Trophoblast cell (in vitro differentiated cells and primary cell): ENCODE measurements at regions not wholly inside any gene's neighbourhood (a gene's known extent, or its start where the extent isn't known, plus 50 kb on each side); places are given as distances from the start of the nearest gene placed in this dataset.

Source experiments
- DNase-seq, 2 donors: peaks; one replicate each; pipeline ENCODE4 v3.0.0-alpha.2; 2016
- H2AFZ ChIP-seq: 2 replicates; pipeline ENCODE4 v1.6.1; 2013; ENCODE audit warnings: low read length, moderate library complexity, mild to moderate bottlenecking; ENCODE audit not compliant: insufficient read depth, poor library complexity
- H2AK5ac ChIP-seq: 2 replicates; pipeline ENCODE4 v1.6.1; 2013; ENCODE audit warnings: mild to moderate bottlenecking, low read length
- H2BK120ac ChIP-seq: 2 replicates; pipeline ENCODE4 v1.6.1; 2013; ENCODE audit warnings: low read length, mild to moderate bottlenecking, moderate library complexity; ENCODE audit not compliant: insufficient read depth, poor library complexity
- H2BK12ac ChIP-seq: 2 replicates; pipeline ENCODE4 v1.6.1; 2013; ENCODE audit warnings: mild to moderate bottlenecking, low read length, moderate library complexity
- H2BK5ac ChIP-seq: 2 replicates; pipeline ENCODE4 v1.6.1; 2013; ENCODE audit warnings: low read length, low read depth, moderate library complexity, mild to moderate bottlenecking; ENCODE audit not compliant: poor library complexity
- H3K14ac ChIP-seq: 2 replicates; pipeline ENCODE4 v1.6.1; 2013; ENCODE audit warnings: mild to moderate bottlenecking, low read length
- H3K18ac ChIP-seq: 2 replicates; pipeline ENCODE4 v1.6.1; 2013; ENCODE audit warnings: mild to moderate bottlenecking, low read length
- H3K23ac ChIP-seq: 2 replicates; pipeline ENCODE4 v1.6.1; 2013; ENCODE audit warnings: low read length
- H3K27ac ChIP-seq: 2 replicates; pipeline ENCODE4 v1.5.1; 2013; ENCODE audit warnings: low read depth, mild to moderate bottlenecking, inconsistent platforms, low read length, moderate library complexity
- H3K27me3 ChIP-seq: 2 replicates; pipeline ENCODE4 v1.6.1; 2013; ENCODE audit warnings: inconsistent platforms, mild to moderate bottlenecking, low read length, moderate library complexity; ENCODE audit not compliant: insufficient read depth
- H3K36me3 ChIP-seq, 2 experiments: 1 replicate in 1 of 2; 2 replicates in 1 of 2; pipeline ENCODE4 v1.6.1; 2013; ENCODE audit warnings: low read length in 2 of 2, mild to moderate bottlenecking in 2 of 2, moderate library complexity in 1 of 2; ENCODE audit not compliant: insufficient read depth in 2 of 2, control insufficient read depth in 1 of 2
- H3K4ac ChIP-seq: 2 replicates; pipeline ENCODE4 v1.6.1; 2013; ENCODE audit warnings: low read depth, mild to moderate bottlenecking, low read length, moderate library complexity
- H3K4me1 ChIP-seq, 2 experiments: 1 replicate in 1 of 2; 2 replicates in 1 of 2; pipeline ENCODE4 v1.6.1; 2013; ENCODE audit warnings: low read length in 2 of 2, mild to moderate bottlenecking in 2 of 2, moderate library complexity in 1 of 2; ENCODE audit not compliant: insufficient read depth in 2 of 2, control insufficient read depth in 1 of 2
- H3K4me2 ChIP-seq: 2 replicates; pipeline ENCODE4 v1.6.1; 2013; ENCODE audit warnings: inconsistent platforms, mild to moderate bottlenecking, low read length, moderate library complexity
- H3K4me3 ChIP-seq: 2 replicates; pipeline ENCODE4 v1.5.1; 2013; ENCODE audit warnings: mild to moderate bottlenecking, low read depth, low read length, inconsistent platforms
- H3K79me1 ChIP-seq: one replicate; pipeline ENCODE4 v1.6.1; 2013; ENCODE audit warnings: low read length
- H3K79me2 ChIP-seq: 2 replicates; pipeline ENCODE4 v1.6.1; 2013; ENCODE audit warnings: low read length, mild to moderate bottlenecking; ENCODE audit not compliant: control insufficient read depth, insufficient read depth, poor library complexity
- H3K9ac ChIP-seq: 2 replicates; pipeline ENCODE4 v1.6.1; 2013; ENCODE audit warnings: mild to moderate bottlenecking, low read length
- H3K9me3 ChIP-seq: 2 replicates; pipeline ENCODE4 v1.6.1; 2013; ENCODE audit warnings: low read depth, mild to moderate bottlenecking, control low read depth, inconsistent platforms, low read length; ENCODE audit not compliant: insufficient read depth
- H4K12ac ChIP-seq: 2 replicates; pipeline ENCODE4 v1.6.1; 2013; ENCODE audit warnings: low read depth, mild to moderate bottlenecking, low read length, moderate library complexity
- H4K8ac ChIP-seq: 2 replicates; pipeline ENCODE4 v1.6.1; 2013; ENCODE audit warnings: low read depth, mild to moderate bottlenecking, low read length, moderate library complexity
- H4K91ac ChIP-seq: one replicate; pipeline ENCODE4 v1.6.1; 2013; ENCODE audit warnings: low read depth, mild to moderate bottlenecking, low read length, moderate library complexity
- WGBS: extraction: QIAGEN DNeasy Blood & Tissue Kit; methylation state at CpG from one replicate; pipeline ENCODE4 v1.1.7; 2013; ENCODE audit warnings: missing lambda C conversion rate; ENCODE audit not compliant: insufficient read length, insufficient coverage; ENCODE audit errors: extremely low coverage; 5-methylcytosine and 5-hydroxymethylcytosine counted together

- Histone ChIP-seq H4K91ac (no peak overlapping the region), H3K23ac (no peak overlapping the region), H3K36me3 (no peaks in the 10 kb centered on the region), H3K4me2 (no peak overlapping the region), H3K9me3 (no peaks in the 10 kb centered on the region), H2BK12ac (no peak overlapping the region), H3K79me1 (no peaks in the 10 kb centered on the region), H3K4me3 (no peak overlapping the region), H2AK5ac (no peak overlapping the region), H4K12ac (no peak overlapping the region), H2BK120ac (no peak overlapping the region), H3K9ac (no peak overlapping the region), H4K8ac (no peak overlapping the region), H3K18ac (no peak overlapping the region), H3K4me1 (no peaks in the 10 kb centered on the region), H3K27ac (no peak overlapping the region), H2BK5ac (no peak overlapping the region), H3K79me2 (no peaks in the 10 kb centered on the region), H3K27me3 (no peaks in the 10 kb centered on the region), H3K4ac (no peak overlapping the region), H3K14ac (no peak overlapping the region), H2AFZ (no peak overlapping the region)
- WGBS: no CpG with 5 or more reads among the region's 3 CpGs
- DNase-seq: no peak
Observed at GRCh38 chr7:9175871-9176270, 742.5 kb downstream of the NXPH1 start.

DNA sequence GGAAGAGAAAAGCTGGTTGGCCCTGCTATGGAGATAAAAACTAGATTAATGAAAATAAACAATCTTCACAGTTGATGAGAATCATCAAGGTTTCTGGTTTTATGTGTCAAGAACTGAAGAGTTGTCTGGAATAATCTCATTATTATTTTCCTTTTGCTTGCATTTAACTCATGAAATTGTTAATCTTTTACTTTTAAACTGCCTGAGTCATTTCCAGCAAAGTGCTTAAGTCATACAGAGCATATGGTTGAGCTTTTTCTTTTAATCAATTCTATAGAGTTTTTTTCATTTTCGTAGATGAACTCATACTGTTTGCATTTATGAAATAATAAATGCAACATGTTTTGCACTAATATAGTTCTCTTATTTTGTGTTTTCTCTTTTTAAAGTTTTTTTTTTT, 747.9 kb downstream of the NXPH1 start:
- no peak overlapping the region for H3K4me2 ChIP-seq
- H3K4me1 ChIP-seq: no peaks in the 10 kb centered on the region
- H2AK5ac ChIP-seq: no peak overlapping the region
- H2BK5ac ChIP-seq: no peak overlapping the region
- H4K91ac ChIP-seq: no peak overlapping the region
- no peak overlapping the region for H3K14ac ChIP-seq
- H3K4me3 ChIP-seq: no peak overlapping the region
- no peak overlapping the region for H2AFZ ChIP-seq
- H3K23ac ChIP-seq: no peak overlapping the region
- no peak for DNase-seq
- H3K79me1 ChIP-seq: no peaks in the 10 kb centered on the region
- H2BK120ac ChIP-seq: no peak overlapping the region
- no peaks in the 10 kb centered on the region for H3K27me3 ChIP-seq
- no peak overlapping the region for H3K18ac ChIP-seq
- H3K4ac ChIP-seq: no peak overlapping the region
- H4K8ac ChIP-seq: no peak overlapping the region
- no peak overlapping the region for H3K9ac ChIP-seq
- H3K36me3 ChIP-seq: no peaks in the 10 kb centered on the region
- WGBS: no CpG with 5 or more reads among the region's 1 CpG
- no peak overlapping the region for H4K12ac ChIP-seq
- no peak overlapping the region for H3K27ac ChIP-seq
- H3K79me2 ChIP-seq: no peaks in the 10 kb centered on the region
- no peak overlapping the region for H2BK12ac ChIP-seq
- H3K9me3 ChIP-seq: no peaks in the 10 kb centered on the region

- DNase-seq: no peak
- Histone ChIP-seq H2AK5ac (no peak overlapping the region), H4K8ac (no peak overlapping the region), H3K79me2 (no peaks in the 10 kb centered on the region), H2BK5ac (no peak overlapping the region), H2BK120ac (no peak overlapping the region), H3K4me1 (no peaks in the 10 kb centered on the region), H3K9me3 (no peaks in the 10 kb centered on the region), H2BK12ac (no peak overlapping the region), H4K91ac (no peak overlapping the region), H4K12ac (no peak overlapping the region), H3K18ac (no peak overlapping the region), H3K4me3 (no peak overlapping the region), H2AFZ (no peak overlapping the region), H3K27ac (no peak overlapping the region), H3K14ac (no peak overlapping the region), H3K4ac (no peak overlapping the region), H3K23ac (no peak overlapping the region), H3K36me3 (no peaks in the 10 kb centered on the region), H3K9ac (no peak overlapping the region), H3K27me3 (no peaks in the 10 kb centered on the region), H3K79me1 (no peaks in the 10 kb centered on the region), H3K4me2 (no peak overlapping the region)
- no CpG with 5 or more reads among the region's 4 CpGs for WGBS
Observed at GRCh38 chr7:9186730-9187129, 753.3 kb downstream of the NXPH1 start.

DNA sequence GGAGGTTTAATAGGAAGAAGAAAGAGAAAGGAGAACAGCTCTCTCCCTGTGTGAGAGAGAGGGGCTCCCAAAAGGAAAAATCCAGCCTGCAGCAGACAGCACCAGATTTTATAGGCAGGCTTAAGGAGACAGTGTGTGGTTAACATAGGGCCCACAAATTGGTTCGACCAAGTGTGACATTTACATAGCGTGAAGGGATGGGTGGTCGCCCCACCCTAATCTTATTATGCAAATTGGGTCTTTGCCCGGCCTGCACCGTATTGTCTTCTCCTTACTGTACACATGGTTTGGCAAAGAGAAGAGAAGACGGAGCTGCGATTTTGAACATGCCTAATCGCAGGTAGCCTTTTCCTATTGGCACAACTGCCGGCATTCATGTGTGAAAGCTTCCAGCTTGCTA, 756.3 kb downstream of the NXPH1 start:
- no peak overlapping the region for H2BK5ac ChIP-seq
- WGBS: no CpG with 5 or more reads among the region's 9 CpGs
- H3K9me3 ChIP-seq: no peaks in the 10 kb centered on the region
- no peak overlapping the region for H3K14ac ChIP-seq
- H4K91ac ChIP-seq: no peak overlapping the region
- no peak overlapping the region for H3K4me2 ChIP-seq
- H3K4me1 ChIP-seq: no peaks in the 10 kb centered on the region
- no peak overlapping the region for H3K23ac ChIP-seq
- H3K36me3 ChIP-seq: no peaks in the 10 kb centered on the region
- no peak overlapping the region for H3K9ac ChIP-seq
- H3K18ac ChIP-seq: no peak overlapping the region
- H4K8ac ChIP-seq: no peak overlapping the region
- H2BK12ac ChIP-seq: no peak overlapping the region
- no peak overlapping the region for H2AK5ac ChIP-seq
- no peaks in the 10 kb centered on the region for H3K79me2 ChIP-seq
- H2AFZ ChIP-seq: no peak overlapping the region
- DNase-seq: no peak
- H2BK120ac ChIP-seq: no peak overlapping the region
- no peak overlapping the region for H3K4ac ChIP-seq
- H3K4me3 ChIP-seq: no peak overlapping the region
- H4K12ac ChIP-seq: no peak overlapping the region
- no peaks in the 10 kb centered on the region for H3K27me3 ChIP-seq
- H3K79me1 ChIP-seq: no peaks in the 10 kb centered on the region
- no peak overlapping the region for H3K27ac ChIP-seq
